Thoracic aorta (tissue), 2 donors: ENCODE measurements at regions not wholly inside any gene's neighbourhood (a gene's known extent, or its start where the extent isn't known, plus 50 kb on each side); places are given as distances from the start of the nearest gene placed in this dataset.

Experiments used
- ATAC-seq: fragments of 150-250 bp; one replicate; pipeline ENCODE4 v1.8.0; 2017; ENCODE audit warnings: low read depth; ENCODE audit not compliant: insufficient number of reproducible peaks, low FRiP score
- DNase-seq: peaks from one replicate; pipeline ENCODE4 v3.0.0-alpha.2; 2020; ENCODE audit warnings: low spot score
- H3K27ac ChIP-seq, 2 donors: fragments of 200-600 bp; sonication (generic); 1 replicate in 1 of 2; 2 replicates in 1 of 2; pipeline ENCODE4 v1.5.1; 2016; ENCODE audit warnings: mild to moderate bottlenecking in 2 of 2, moderate library complexity in 2 of 2
- H3K27me3 ChIP-seq: fragments of 200-600 bp; sonication (generic); replicated peaks from 2 replicates; pipeline ENCODE4 v1.6.0; 2016; ENCODE audit warnings: mild to moderate bottlenecking; ENCODE audit not compliant: insufficient read depth
- H3K36me3 ChIP-seq: fragments of 200-600 bp; sonication (generic); one replicate; pipeline ENCODE4 v1.5.1; 2016
- H3K4me1 ChIP-seq, 2 donors: fragments of 200-600 bp; sonication (generic); 1 replicate in 1 of 2; 2 replicates in 1 of 2; pipeline versions ENCODE4 v1.5.1 to v1.6.0; 2016; ENCODE audit warnings: low read depth in 2 of 2, mild to moderate bottlenecking in 1 of 2; ENCODE audit not compliant: control insufficient read depth in 1 of 2
- H3K4me3 ChIP-seq: fragments of 200-600 bp; sonication (generic); 2 replicates; pipeline ENCODE4 v1.5.1; 2016; ENCODE audit warnings: mild to moderate bottlenecking
- H3K9me3 ChIP-seq: fragments of 200-600 bp; sonication (generic); 2 replicates; pipeline ENCODE4 v1.5.1; 2016
- TF ChIP-seq, protein P1 (sequence below): fragments of 200-600 bp; sonication (generic); IDR thresholded peaks from one replicate; pipeline ENCODE4 v1.5.1; 2019; ENCODE audit warnings: antibody characterized with exemption

GRCh38 chr2:136204971-136205370, 87.0 kb upstream of the CXCR4 start:
- Histone ChIP-seq H3K27ac (peak overlapping the region in 1 of 2 donors; percentile 1), H3K4me3 (no peak overlapping the region), H3K4me1 (no peaks in the 10 kb centered on the region), H3K36me3 (no peaks in the 10 kb centered on the region), H3K27me3 (no peaks in the 10 kb centered on the region), H3K9me3 (no peaks in the 10 kb centered on the region)
- TF ChIP-seq, protein P1, sequence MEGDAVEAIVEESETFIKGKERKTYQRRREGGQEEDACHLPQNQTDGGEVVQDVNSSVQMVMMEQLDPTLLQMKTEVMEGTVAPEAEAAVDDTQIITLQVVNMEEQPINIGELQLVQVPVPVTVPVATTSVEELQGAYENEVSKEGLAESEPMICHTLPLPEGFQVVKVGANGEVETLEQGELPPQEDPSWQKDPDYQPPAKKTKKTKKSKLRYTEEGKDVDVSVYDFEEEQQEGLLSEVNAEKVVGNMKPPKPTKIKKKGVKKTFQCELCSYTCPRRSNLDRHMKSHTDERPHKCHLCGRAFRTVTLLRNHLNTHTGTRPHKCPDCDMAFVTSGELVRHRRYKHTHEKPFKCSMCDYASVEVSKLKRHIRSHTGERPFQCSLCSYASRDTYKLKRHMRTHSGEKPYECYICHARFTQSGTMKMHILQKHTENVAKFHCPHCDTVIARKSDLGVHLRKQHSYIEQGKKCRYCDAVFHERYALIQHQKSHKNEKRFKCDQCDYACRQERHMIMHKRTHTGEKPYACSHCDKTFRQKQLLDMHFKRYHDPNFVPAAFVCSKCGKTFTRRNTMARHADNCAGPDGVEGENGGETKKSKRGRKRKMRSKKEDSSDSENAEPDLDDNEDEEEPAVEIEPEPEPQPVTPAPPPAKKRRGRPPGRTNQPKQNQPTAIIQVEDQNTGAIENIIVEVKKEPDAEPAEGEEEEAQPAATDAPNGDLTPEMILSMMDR = no peak
- ATAC-seq (no peak), DNase-seq (no peak)

DNA sequence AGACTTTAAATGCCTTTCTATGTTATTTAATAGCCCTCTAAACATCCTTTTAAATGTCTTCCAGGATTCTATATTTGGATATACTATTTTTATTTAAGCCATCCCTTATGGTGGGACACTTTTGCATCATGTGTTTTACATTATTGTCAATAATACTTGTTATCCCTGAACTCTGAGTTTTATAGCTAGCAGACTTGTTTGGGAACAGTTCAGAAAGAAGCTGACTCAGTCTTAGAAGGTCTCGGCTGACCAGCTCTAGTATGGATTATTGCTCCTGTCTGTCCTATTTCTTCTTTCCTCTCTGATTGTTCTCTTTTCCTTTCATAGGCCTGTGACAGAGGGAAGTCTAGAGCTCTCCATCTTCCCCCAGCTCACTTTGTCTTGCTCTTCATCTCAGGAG, 77.3 kb upstream of the CXCR4 start:
- Histone ChIP-seq H3K27ac (no peak overlapping the region), H3K4me1 (no peaks in the 10 kb centered on the region), H3K27me3 (no peaks in the 10 kb centered on the region), H3K4me3 (no peak overlapping the region), H3K9me3 (no peaks in the 10 kb centered on the region), H3K36me3 (no peaks in the 10 kb centered on the region)
- ATAC-seq (no peak), DNase-seq (no peak)
- TF ChIP-seq, protein P1 = no peak

DNA sequence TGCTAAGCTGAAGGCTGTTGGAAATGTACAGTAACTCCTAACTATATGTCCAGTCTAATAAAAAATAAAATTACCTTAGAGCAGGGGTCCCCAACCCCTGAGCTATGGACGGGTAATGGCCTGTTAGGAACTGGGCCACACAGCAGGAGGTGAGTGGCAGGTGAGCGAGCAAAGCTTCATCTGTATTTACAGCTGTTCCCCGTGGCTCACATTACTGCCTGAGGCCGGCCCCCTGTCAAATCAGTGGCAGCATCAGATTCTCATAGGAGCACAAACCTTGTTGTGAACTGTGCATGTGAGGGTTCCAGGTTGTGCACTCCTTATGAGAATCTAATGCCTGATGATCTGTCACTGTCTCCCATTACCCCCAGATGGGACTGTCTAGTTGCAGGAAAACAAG, 73.1 kb upstream of the CXCR4 start:
- ATAC-seq = no peak
- no peaks in the 10 kb centered on the region for H3K36me3 ChIP-seq
- DNase-seq = no peak
- H3K4me3 ChIP-seq = no peak overlapping the region
- H3K27me3 ChIP-seq = no peaks in the 10 kb centered on the region
- H3K9me3 ChIP-seq = no peaks in the 10 kb centered on the region
- TF ChIP-seq, protein P1 = no peak
- no peaks in the 10 kb centered on the region for H3K4me1 ChIP-seq
- H3K27ac ChIP-seq = no peak overlapping the region

- Histone ChIP-seq H3K27ac (no peak overlapping the region), H3K27me3 (no peaks in the 10 kb centered on the region), H3K4me3 (no peak overlapping the region), H3K9me3 (no peaks in the 10 kb centered on the region), H3K4me1 (no peaks in the 10 kb centered on the region), H3K36me3 (no peaks in the 10 kb centered on the region)
- TF ChIP-seq, protein P1 = no peak
- ATAC-seq (no peak), DNase-seq (no peak)
Measured at GRCh38 chr2:136189221-136189782, 71.4 kb upstream of the CXCR4 start.

- Histone ChIP-seq H3K4me3 (no peak overlapping the region), H3K36me3 (no peaks in the 10 kb centered on the region), H3K27me3 (no peaks in the 10 kb centered on the region), H3K9me3 (no peaks in the 10 kb centered on the region), H3K27ac (no peak overlapping the region), H3K4me1 (no peaks in the 10 kb centered on the region)
- no peak for DNase-seq
- TF ChIP-seq, protein P1 = no peak
- no peak for ATAC-seq
Measured at GRCh38 chr2:136188086-136188485, 70.1 kb upstream of the CXCR4 start.
